ENCODE measurements at regions not wholly inside any gene's neighbourhood (a gene's known extent, or its start where the extent isn't known, plus 50 kb on each side); places are given as distances from the start of the nearest gene placed in this dataset.

DNA sequence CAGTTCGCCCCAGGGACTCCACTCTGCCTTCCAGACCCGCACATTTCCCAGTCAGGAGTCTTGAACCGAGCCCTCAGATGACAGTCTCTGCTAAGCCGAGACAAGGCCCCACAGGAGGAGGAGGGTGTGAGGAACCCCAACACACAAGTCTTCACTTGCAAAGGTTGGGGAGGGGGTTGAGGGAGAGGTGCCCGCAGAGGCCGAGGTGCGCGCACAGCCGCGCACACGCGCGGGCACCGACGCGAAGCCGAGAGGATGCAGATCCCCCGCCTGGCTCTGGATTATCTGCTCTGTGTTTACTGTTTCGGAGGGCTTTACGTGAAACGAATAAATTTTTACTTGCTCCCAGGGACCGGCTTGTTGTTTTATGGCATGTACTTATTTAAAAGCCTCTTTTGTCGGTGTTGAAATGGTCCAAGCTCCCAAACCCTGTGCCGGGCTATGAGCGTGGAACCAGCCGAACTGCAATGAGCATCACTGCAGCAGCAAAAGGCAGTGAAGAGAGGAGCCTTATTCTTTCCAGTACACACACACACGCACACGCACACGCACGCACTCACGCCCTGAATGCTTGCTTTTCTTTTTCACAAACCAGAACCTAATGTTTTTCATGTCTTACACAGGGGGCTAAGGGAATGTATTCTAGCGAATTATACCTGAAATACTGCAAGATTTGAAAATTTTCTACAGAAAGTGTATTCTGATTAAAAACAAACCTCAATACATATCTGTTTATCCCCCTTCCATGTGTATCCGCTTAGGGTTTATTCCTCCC is 297.7 kb downstream of the PARP8 start:
- Histone ChIP-seq H2AFZ (ENCODE audit: low read length) (no peak overlapping the region), H3K23ac (ENCODE audit: insufficient read length, low read depth, low read length) (no peak overlapping the region), H2BK20ac (ENCODE audit: low read depth, low read length, poor library complexity, severe bottlenecking) (no peak overlapping the region), H2BK12ac (ENCODE audit: insufficient read length, low read depth, low read length) (no peak overlapping the region), H3K27me3 (ENCODE audit: insufficient read depth, low read length) (peaks cover 55% of the 10 kb centered on the region), H3K4me2 (ENCODE audit: insufficient read depth, insufficient read length, low read length) (peak overlapping the region; percentile 67), H4K91ac (ENCODE audit: insufficient read length, low read depth, low read length) (no peak overlapping the region), H3K4me1 (ENCODE audit: insufficient read depth, low read length) (peaks cover 7% of the 10 kb centered on the region), H4K8ac (replicated peaks; ENCODE audit: insufficient read length, low read depth, low read length) (no peak overlapping the region), H3K56ac (ENCODE audit: insufficient read length, low read depth, low read length) (no peak overlapping the region), H3K79me1 (ENCODE audit: insufficient read depth, low read depth, low read length, poor library complexity, severe bottlenecking) (no peaks in the 10 kb centered on the region), H2BK5ac (ENCODE audit: insufficient read length, low read length) (no peak overlapping the region), H2BK15ac (ENCODE audit: low read depth, low read length) (no peak overlapping the region), H2AK5ac (ENCODE audit: insufficient read length, low read length) (no peak overlapping the region), H3K23me2 (ENCODE audit: insufficient read length, low read depth, low read length, poor library complexity, severe bottlenecking) (peaks cover 23% of the 10 kb centered on the region), H3K14ac (ENCODE audit: insufficient read depth, low read length) (no peak overlapping the region), H3K9me3 (ENCODE audit: control insufficient read depth, low read depth, low read length) (no peaks in the 10 kb centered on the region), H3K18ac (ENCODE audit: insufficient read length, low read depth, low read length) (no peak overlapping the region), H3K4ac (ENCODE audit: low read depth, low read length) (no peak overlapping the region), H3K79me2 (ENCODE audit: insufficient read depth, low read length) (no peaks in the 10 kb centered on the region), H2BK120ac (ENCODE audit: low read depth, low read length, poor library complexity, severe bottlenecking) (no peak overlapping the region), H4K20me1 (ENCODE audit: control insufficient read depth, insufficient read depth, insufficient read length) (no peaks in the 10 kb centered on the region), H3K27ac (ENCODE audit: insufficient read length, low read depth, low read length) (no peak overlapping the region), H4K5ac (ENCODE audit: insufficient read length, low read depth, low read length) (no peak overlapping the region), H3T11ph (ENCODE audit: low read length) (no peak overlapping the region), H3K9ac (ENCODE audit: extremely low read depth, insufficient read length, low read length) (no peak overlapping the region)
- H3K4me3 Mint-ChIP-seq, result peak overlapping the region; percentile 9 to 71; a peak in 4 of 5 replicates
- H3K27me3 Mint-ChIP-seq (ENCODE audit: low read depth), result peaks cover 82% of the 10 kb centered on the region
- H3K36me3 Mint-ChIP-seq (ENCODE audit: insufficient read depth in 1 of 3, low read depth in 3 of 3), result no peaks in the 10 kb centered on the region
- H3K27ac Mint-ChIP-seq, result no peak overlapping the region
- TF ChIP-seq CTCF (conservative IDR thresholded peaks at IDR 0.05), result no peak
- DNase-seq, result peak; percentile 35
- no CpG with 5 or more reads among the region's 33 CpGs for WGBS (ENCODE audit: extremely low coverage, insufficient read length, low lambda C conversion rate)
- H3K9me3 Mint-ChIP-seq, result peaks cover 0 to 2% of the 10 kb centered on the region in 2 experiments; a peak in 1 of 5 replicates
- H3K4me1 Mint-ChIP-seq, result peaks cover 37 to 50% of the 10 kb centered on the region in 2 experiments
